Hypothalamus (tissue), 51 donors: ENCODE measurements at regions not wholly inside any gene's neighbourhood (a gene's known extent, or its start where the extent isn't known, plus 50 kb on each side); places are given as distances from the start of the nearest gene placed in this dataset.

ENCODE experiments used
- DNase-seq, 51 donors: peaks; one replicate each; lab custom pipeline; 2025; lab: John Stamatoyannopoulos, UW

- DNase-seq = no peak
Measured at GRCh38 chr7:136339464-136339863, 362.3 kb upstream of the MTPN start.

GRCh38 chr7:136336932-136337331 is 359.8 kb upstream of the MTPN start:
- DNase-seq = no peak

GRCh38 chr7:136333636-136334035 is 356.5 kb upstream of the MTPN start:
- DNase-seq = no peak

- no peak for DNase-seq
Measured at GRCh38 chr7:136326045-136326609, 349.0 kb upstream of the MTPN start.

GRCh38 chr7:136325578-136325977 is 348.4 kb upstream of the MTPN start:
- DNase-seq = no peak

GRCh38 chr7:136325027-136325426 is 347.9 kb upstream of the MTPN start:
- DNase-seq = no peak

GRCh38 chr7:136324073-136324704 is 347.0 kb upstream of the MTPN start:
- no peak for DNase-seq

- DNase-seq = no peak
Measured at GRCh38 chr7:136312592-136312991, 335.4 kb upstream of the MTPN start.

GRCh38 chr7:136309407-136309806 is 332.2 kb upstream of the MTPN start:
- DNase-seq = no peak

- no peak for DNase-seq
Measured at GRCh38 chr7:136308230-136308629, 331.1 kb upstream of the MTPN start.

GRCh38 chr7:136303162-136303561 is 326.0 kb upstream of the MTPN start:
- DNase-seq = no peak

- no peak for DNase-seq
Measured at GRCh38 chr7:136302049-136302448, 324.9 kb upstream of the MTPN start.

- DNase-seq = no peak
Measured at GRCh38 chr7:136294977-136295376, 317.8 kb upstream of the MTPN start.

- no peak for DNase-seq
Measured at GRCh38 chr7:136293841-136294391, 316.8 kb upstream of the MTPN start.

GRCh38 chr7:136293272-136293671 is 316.1 kb upstream of the MTPN start:
- DNase-seq = no peak

GRCh38 chr7:136292365-136292764 is 315.2 kb upstream of the MTPN start:
- no peak for DNase-seq

GRCh38 chr7:136290351-136290750 is 313.2 kb upstream of the MTPN start:
- DNase-seq = no peak

- DNase-seq = no peak
Measured at GRCh38 chr7:136278057-136278456, 300.9 kb upstream of the MTPN start.

GRCh38 chr7:136275794-136276193 is 298.6 kb upstream of the MTPN start:
- no peak for DNase-seq

GRCh38 chr7:136274636-136275345 is 297.6 kb upstream of the MTPN start:
- DNase-seq = no peak

GRCh38 chr7:136272934-136273333 is 295.8 kb upstream of the MTPN start:
- DNase-seq = no peak

GRCh38 chr7:136267822-136268221 is 290.7 kb upstream of the MTPN start:
- DNase-seq = no peak
